ENCODE measurements at regions not wholly inside any gene's neighbourhood (a gene's known extent, or its start where the extent isn't known, plus 50 kb on each side); places are given as distances from the start of the nearest gene placed in this dataset.

DNA sequence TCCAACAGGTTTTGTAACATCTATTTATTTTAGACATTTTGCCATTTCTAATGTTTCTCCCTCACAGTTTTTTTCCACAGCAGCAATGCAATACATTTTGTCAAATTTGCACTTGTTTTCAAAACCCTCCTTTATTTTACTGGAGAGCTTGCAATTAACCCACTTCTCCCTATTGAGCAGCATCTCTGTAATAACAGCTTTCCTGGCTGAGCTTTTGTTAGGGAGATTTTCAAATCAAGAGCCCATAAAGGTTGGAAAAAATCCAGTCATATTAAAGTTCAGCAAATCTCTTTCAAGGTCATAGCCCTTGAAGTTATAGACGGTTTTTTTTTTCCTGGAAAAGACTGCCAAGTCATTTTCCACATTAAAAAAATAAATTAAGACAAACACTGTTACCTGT is 450.6 kb upstream of the TENM3 start:
- intact Hi-C loops (cut with DNase I): no loop called here
- 15 to 18% methylated on average over 1 of the region's 1 CpG for WGBS, 2 donors
- no peak for DNase-seq

DNA sequence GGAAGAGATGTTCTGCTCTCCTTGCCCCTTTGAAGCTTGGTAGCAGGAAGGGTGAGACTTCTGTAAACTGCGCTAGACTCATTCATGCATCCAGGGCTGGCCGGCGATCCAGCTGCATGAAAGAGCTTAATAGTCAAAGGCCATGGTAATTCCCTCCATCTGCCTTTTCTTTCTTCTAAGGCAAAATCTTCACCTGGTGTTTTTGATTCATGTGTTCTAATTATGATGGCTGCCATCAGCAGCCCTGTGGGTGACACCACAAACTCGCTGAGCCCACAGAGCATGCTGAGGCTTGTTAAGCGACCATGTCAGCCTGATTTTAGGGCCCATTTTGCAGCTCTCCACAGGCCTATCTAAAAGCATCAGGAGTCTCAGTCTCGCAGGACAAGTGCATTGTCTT is 450.1 kb upstream of the TENM3 start:
- no peak overlapping the region for H3K27ac ChIP-seq
- 77 to 83% methylated on average over 6 of the region's 6 CpGs for WGBS, 2 donors
- no peak for ATAC-seq
- TF ChIP-seq, protein P1, sequence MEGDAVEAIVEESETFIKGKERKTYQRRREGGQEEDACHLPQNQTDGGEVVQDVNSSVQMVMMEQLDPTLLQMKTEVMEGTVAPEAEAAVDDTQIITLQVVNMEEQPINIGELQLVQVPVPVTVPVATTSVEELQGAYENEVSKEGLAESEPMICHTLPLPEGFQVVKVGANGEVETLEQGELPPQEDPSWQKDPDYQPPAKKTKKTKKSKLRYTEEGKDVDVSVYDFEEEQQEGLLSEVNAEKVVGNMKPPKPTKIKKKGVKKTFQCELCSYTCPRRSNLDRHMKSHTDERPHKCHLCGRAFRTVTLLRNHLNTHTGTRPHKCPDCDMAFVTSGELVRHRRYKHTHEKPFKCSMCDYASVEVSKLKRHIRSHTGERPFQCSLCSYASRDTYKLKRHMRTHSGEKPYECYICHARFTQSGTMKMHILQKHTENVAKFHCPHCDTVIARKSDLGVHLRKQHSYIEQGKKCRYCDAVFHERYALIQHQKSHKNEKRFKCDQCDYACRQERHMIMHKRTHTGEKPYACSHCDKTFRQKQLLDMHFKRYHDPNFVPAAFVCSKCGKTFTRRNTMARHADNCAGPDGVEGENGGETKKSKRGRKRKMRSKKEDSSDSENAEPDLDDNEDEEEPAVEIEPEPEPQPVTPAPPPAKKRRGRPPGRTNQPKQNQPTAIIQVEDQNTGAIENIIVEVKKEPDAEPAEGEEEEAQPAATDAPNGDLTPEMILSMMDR (IDR thresholded peaks at IDR 0.05): no peak
- peaks cover 0 to 20% (median 8%) of the 10 kb centered on the region in 11 donors for H3K9me3 ChIP-seq
- intact Hi-C loops (cut with DNase I): no loop called here
- no peak for DNase-seq
- no peaks in the 10 kb centered on the region for H3K36me3 ChIP-seq
- H3K27me3 ChIP-seq: no peaks in the 10 kb centered on the region
- H3K4me3 ChIP-seq: no peak overlapping the region
- H3K4me1 ChIP-seq: no peaks in the 10 kb centered on the region

More for the DNA sequence above, 450.6 kb upstream of the TENM3 start:
- Histone ChIP-seq H3K27me3 (no peaks in the 10 kb centered on the region), H3K4me1 (no peaks in the 10 kb centered on the region), H3K9me3 (peaks cover 0 to 20% (median 8%) of the 10 kb centered on the region in 11 donors), H3K4me3 (no peak overlapping the region), H3K36me3 (no peaks in the 10 kb centered on the region), H3K27ac (no peak overlapping the region)
- no peak for ATAC-seq
- TF ChIP-seq, protein P1 (IDR thresholded peaks at IDR 0.05): no peak

DNA sequence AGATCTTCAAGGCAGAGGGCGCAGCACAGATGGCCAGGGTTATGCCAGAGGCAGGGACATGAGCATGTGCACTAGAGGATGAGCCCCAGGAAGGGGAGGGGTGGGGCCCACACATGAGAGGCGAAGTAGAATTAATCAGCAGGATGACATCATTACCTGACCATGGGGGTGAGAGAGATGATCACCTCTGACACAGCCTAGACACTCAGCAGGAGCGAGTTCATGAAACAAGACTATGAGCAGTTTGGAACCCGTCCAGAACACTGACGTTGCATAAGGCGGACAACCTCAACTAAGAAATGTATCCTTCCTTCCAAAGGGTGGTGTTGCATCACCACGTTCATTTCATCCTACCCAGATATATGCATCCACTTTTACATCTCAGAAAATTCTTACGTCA is 446.7 kb upstream of the TENM3 start:
- Histone ChIP-seq H3K27me3 (no peaks in the 10 kb centered on the region), H3K4me3 (no peak overlapping the region), H3K4me1 (no peaks in the 10 kb centered on the region), H3K27ac (no peak overlapping the region), H3K36me3 (no peaks in the 10 kb centered on the region), H3K9me3 (peaks cover 0 to 20% (median 8%) of the 10 kb centered on the region in 11 donors)
- ATAC-seq (no peak), DNase-seq (no peak)
- intact Hi-C loops (cut with DNase I): no loop called here
- TF ChIP-seq, protein P1 (IDR thresholded peaks at IDR 0.05): no peak
- WGBS, 2 donors: 82 to 87% methylated on average over 8 of the region's 8 CpGs

DNA sequence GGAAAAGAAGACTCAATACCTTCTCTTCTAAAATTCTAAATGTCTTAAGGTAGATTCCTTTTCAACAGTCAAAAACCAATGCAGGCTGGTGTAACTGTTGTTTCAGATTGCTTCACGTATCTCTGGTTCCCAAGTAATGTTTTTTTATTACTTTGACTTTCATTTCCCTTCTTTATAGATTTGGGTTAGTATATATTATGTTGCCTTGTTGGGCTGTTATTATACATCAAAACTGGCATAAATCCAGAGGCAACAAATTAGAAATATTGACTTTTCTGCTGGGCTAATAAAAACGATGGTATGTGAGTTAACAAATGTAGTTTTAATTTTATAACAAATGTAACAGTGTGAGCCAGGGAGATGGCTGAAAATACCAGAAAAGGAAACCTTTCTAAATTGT is 444.7 kb upstream of the TENM3 start:
- ATAC-seq (no peak), DNase-seq (no peak)
- no peak overlapping the region for H3K4me3 ChIP-seq
- TF ChIP-seq, protein P1 (IDR thresholded peaks at IDR 0.05): no peak
- H3K4me1 ChIP-seq: no peaks in the 10 kb centered on the region
- WGBS, 2 donors: 76 to 79% methylated on average over 2 of the region's 2 CpGs
- no peaks in the 10 kb centered on the region for H3K27me3 ChIP-seq
- intact Hi-C loops (cut with DNase I): no loop called here
- no peaks in the 10 kb centered on the region for H3K36me3 ChIP-seq
- H3K27ac ChIP-seq: no peak overlapping the region
- H3K9me3 ChIP-seq: peaks cover 0 to 20% (median 8%) of the 10 kb centered on the region in 11 donors
